Epithelial cell of proximal tubule (primary cell): ENCODE measurements at regions not wholly inside any gene's neighbourhood (a gene's known extent, or its start where the extent isn't known, plus 50 kb on each side); places are given as distances from the start of the nearest gene placed in this dataset.

ENCODE experiments used
- DNase-seq: peaks from one replicate; pipeline ENCODE4 v3.0.0-alpha.2; 2011; ENCODE audit warnings: low read depth
- H3K4me3 ChIP-seq: 2 replicates; pipeline ENCODE4 v1.5.1; 2011; ENCODE audit warnings: low read depth, mild to moderate bottlenecking, low read length
- TF ChIP-seq, protein P1 (sequence below): conservative IDR thresholded peaks from 2 replicates; pipeline ENCODE4 v1.5.1; 2012; ENCODE audit warnings: low read depth, mild to moderate bottlenecking, low read length

DNA sequence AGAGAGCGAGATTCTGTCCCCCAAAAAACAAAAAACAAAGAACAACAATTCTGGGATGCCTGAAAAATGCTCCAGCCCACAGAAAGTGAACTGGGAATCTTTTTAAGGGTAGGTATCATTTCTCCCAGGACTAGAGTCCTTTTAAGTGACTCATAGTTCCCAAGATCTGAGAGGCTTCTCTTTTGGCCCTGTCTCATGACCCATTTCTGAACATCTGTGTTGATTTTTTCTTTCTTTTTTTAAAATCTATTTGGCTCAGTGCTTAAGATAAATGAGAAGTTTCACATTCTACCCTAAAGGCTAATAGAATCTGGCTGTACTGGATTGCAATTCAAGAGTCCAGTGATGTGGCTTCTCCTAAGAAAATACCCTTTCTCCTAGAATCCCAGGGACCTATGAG, 217.6 kb upstream of the FOXQ1 start:
- H3K4me3 ChIP-seq, result no peak overlapping the region
- TF ChIP-seq, protein P1, sequence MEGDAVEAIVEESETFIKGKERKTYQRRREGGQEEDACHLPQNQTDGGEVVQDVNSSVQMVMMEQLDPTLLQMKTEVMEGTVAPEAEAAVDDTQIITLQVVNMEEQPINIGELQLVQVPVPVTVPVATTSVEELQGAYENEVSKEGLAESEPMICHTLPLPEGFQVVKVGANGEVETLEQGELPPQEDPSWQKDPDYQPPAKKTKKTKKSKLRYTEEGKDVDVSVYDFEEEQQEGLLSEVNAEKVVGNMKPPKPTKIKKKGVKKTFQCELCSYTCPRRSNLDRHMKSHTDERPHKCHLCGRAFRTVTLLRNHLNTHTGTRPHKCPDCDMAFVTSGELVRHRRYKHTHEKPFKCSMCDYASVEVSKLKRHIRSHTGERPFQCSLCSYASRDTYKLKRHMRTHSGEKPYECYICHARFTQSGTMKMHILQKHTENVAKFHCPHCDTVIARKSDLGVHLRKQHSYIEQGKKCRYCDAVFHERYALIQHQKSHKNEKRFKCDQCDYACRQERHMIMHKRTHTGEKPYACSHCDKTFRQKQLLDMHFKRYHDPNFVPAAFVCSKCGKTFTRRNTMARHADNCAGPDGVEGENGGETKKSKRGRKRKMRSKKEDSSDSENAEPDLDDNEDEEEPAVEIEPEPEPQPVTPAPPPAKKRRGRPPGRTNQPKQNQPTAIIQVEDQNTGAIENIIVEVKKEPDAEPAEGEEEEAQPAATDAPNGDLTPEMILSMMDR, result no peak
- DNase-seq, result no peak

DNA sequence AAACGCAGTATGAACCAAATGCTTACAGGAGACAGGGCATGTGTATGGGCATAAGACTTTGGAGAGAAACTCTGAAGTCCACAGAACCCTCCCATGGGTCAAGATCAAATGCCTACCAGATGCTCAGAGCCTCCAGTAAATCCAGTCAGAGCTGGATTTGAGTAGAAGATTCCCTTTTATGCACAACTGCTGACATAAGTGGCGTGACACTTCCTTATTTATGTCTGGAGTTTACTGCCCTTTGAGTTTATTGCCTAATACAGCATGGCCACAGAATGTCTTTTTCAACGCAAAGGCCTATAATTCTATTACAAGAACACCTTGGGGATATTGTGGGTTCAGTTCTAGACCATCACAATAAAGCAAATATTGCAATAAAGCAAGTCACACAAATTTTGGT, 220.0 kb upstream of the FOXQ1 start:
- TF ChIP-seq, protein P1, result no peak
- no peak overlapping the region for H3K4me3 ChIP-seq
- no peak for DNase-seq

DNA sequence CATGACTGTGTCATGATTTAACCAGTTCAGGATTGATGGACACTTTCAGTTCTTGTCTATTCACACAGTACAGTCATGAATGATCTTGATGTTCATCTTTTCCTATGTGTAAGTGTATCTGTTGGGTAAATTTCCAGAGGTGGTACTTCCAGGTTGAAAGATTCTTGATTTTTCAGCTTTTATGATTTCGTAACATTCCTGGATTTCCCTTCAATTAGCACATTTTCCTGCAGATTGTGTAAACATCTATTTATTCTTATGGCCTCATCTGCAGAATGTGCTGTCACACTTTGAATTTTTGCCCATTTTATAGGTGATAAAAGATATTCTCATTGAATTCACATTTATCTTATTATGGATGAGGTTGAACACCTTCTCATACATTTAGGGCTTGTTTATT, 222.0 kb upstream of the FOXQ1 start:
- TF ChIP-seq, protein P1, result no peak
- DNase-seq, result no peak
- no peak overlapping the region for H3K4me3 ChIP-seq

DNA sequence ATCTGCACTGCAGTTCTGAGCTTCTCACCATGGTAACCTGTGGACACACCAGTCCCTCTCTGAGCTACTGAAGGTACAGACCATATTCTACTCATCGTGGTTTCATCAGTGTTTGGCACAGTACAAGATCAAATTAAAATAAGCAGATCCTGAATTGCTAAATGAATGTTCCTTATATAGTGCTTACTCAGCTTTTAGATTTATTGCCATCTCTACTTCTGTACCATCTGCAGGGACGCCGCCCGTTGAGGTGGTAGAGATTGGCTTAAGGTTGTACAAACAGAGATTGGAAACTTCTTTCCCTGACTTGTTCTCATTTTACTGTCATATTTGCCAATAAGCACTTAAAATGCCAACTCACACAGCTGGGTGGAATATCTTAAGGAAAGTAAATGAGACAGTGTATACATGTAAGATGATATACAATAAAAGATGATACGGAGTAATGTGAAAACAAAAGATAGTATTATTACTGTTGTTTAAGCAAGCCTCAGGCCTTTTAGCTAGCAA, 223.4 kb upstream of the FOXQ1 start:
- TF ChIP-seq, protein P1, result no peak
- H3K4me3 ChIP-seq, result no peak overlapping the region
- no peak for DNase-seq

DNA sequence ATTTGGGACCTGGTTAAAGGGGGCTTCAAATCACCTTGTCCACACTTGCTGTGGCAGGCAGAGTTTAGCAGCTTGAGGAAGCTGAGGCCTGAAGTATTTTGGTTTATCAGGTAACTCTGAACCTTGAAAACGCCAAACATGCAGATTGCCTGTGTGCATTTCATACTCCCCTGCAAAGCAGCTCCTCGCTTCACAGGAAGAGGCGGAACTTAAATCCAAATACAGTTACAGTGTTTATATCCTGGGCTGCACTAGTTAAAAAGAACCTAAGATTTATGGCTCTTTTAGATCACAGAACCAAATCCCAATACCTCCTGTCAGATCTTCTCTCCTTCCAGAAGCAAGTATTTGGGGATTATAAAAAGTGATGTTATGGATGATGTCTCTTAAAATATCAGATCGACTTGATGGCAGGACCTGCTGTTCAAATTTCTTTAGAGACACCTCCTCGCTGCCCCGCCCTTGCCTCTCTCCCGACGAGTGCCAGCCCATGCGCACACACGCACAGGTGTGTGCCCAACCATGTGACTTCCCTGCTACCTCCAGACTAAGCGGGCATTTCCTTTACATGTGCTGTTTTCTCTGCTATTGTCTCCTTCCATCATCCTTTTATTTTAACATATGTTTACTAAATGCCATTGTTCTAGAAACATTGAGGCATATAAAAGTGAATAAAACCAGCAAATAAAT, 224.6 kb upstream of the FOXQ1 start:
- TF ChIP-seq, protein P1, result no peak
- DNase-seq, result no peak
- no peak overlapping the region for H3K4me3 ChIP-seq

GRCh38 chr6:1086446-1087153, 225.3 kb upstream of the FOXQ1 start:
- H3K4me3 ChIP-seq, result no peak overlapping the region
- no peak for DNase-seq
- TF ChIP-seq, protein P1, result no peak
